DMS 273 treated with DMSO at 0.1 percent for 48 hours (cell line): ENCODE measurements at regions not wholly inside any gene's neighbourhood (a gene's known extent, or its start where the extent isn't known, plus 50 kb on each side); places are given as distances from the start of the nearest gene placed in this dataset.
A peak's percentile ranks its signal among the peaks of the same experiment; 100 is the strongest.
"Not testable (repeated sequence)": the region's sequence is repeated elsewhere in the genome, so short reads cannot be mapped to it uniquely, and the experiment has no call there.

ENCODE experiments used
- DNase-seq: peaks from one replicate; lab custom pipeline; 2025; lab: John Stamatoyannopoulos, UW

GRCh38 chr13:56501750-56502149 lies 639.0 kb upstream of the PRR20A start:
- DNase-seq: no peak

DNA sequence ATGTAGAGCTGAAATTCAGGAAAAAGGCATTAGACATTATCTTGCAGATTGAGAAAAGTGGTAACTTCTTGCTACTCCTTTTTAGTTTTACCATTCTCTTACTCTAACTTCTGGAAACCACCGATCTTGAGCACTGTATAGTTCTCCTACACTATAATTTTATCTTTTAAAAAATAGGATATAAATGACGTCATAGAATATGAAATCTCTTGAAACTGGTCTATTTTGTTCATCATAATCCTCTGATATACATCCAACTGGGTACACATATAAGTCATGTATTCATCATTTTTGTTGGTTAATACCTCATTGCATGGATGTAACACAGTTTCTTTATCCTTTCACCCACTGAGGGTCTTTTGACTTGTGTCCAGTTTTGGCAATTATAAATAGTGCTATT lies 629.9 kb upstream of the PRR20A start:
- no peak for DNase-seq

- not testable (repeated sequence) for DNase-seq
Measured at GRCh38 chr13:56512336-56512735, 628.4 kb upstream of the PRR20A start.

GRCh38 chr13:56515441-56515840 lies 625.3 kb upstream of the PRR20A start:
- DNase-seq: no peak

GRCh38 chr13:56528040-56528790 lies 612.5 kb upstream of the PRR20A start:
- DNase-seq: no peak

- DNase-seq: no peak
Measured at GRCh38 chr13:56530096-56530495, 610.6 kb upstream of the PRR20A start.

GRCh38 chr13:56547921-56548320 lies 592.8 kb upstream of the PRR20A start:
- not testable (repeated sequence) for DNase-seq

- DNase-seq: no peak
Measured at GRCh38 chr13:56558698-56559320, 581.9 kb upstream of the PRR20A start.

DNA sequence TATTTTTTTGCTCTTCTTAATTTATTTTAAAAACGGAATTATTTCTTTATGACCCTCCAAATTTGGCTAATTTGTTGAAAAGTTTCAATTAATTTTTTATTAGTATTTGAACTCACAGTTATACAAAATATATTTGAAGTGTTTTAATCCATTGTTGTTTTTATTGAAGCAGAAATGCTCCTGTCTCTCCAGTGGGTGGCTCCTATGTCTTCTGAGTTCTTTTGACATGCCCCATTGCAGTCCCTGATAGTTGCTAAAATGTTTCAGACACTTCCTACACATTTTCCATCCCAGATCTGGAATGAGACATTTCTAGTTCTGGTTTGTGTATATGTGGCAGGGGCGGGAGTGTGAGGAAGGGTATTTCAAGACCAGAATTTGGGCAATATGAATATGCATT lies 579.4 kb upstream of the PRR20A start:
- DNase-seq: no peak

DNA sequence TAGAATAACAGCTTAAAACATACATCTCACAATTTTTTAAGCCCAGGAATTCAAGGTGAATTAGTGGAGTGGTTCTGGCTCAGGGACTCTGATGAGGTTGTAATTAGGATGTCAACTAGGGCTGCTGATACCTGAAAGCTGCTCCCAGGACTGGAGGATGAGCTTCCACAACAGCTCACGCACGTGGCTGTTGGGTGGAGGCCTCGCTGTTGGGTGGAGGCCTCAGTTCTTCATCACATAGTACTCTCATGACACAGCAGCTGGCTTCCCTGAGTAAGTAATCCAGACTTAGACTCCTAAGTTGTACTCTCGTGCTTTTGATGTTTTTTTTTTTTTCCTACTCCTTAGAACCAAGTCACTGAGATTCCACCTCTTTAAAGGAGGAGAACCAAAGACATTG lies 577.1 kb upstream of the PRR20A start:
- DNase-seq: no peak

- peak; percentile 4 for DNase-seq
Measured at GRCh38 chr13:56586976-56587375, 553.7 kb upstream of the PRR20A start.

DNA sequence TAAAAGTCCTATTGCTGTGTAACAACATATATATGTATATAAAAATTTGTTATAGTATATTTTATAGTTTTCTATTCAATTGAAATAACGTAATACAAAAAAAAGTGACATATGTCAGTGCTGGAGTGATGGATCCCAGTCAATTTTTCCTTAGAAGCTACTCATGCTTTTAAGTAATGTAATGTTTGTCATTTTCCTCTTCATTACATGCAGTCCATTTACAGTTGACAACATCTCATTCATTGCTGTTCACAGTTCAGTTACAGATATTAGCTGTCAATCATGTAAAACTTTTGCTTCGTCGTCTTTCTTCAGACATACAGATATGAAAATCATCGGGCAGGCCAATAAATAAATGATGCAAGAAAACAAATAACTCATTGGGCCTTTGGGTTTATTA lies 525.1 kb upstream of the PRR20A start:
- no peak for DNase-seq

DNA sequence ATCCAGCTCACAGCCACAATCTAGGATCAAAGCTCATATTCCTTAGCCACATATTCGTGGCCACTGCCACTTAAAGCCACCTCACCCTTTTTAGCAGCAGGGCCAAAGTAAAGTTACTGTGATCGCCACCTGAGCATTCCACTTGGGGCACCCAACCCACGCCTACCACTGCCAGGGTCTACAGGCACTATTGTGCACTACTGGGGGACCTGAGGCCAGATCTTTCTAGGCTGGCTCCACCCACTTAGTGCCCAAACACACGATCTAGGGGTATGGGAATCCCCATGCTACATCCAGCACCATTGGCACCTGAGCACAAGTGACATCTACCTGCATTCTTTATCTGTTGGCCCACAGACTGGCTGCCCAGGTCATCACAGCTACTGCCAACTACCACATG lies 517.9 kb upstream of the PRR20A start:
- DNase-seq: no peak

DNA sequence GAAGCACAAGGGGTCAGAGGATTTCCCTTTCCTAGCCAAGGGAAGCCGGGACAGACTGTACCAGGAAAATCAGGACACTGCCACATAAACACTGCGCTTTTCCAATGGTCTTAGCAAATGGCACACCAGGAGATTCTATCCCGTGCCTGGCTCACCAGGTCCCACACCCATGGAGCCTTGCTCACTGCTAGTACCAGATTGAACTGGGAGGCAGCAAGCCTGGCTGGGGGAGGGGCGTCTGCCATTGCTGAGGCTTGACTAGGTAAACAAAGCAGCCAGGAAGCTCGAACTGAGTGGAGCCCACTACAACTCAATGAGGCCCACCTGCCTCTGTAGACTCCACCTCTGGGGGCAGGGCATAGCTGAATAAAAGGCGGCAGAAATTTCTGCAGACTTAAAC lies 511.8 kb upstream of the PRR20A start:
- not testable (repeated sequence) for DNase-seq

GRCh38 chr13:56631060-56631459 lies 509.7 kb upstream of the PRR20A start:
- DNase-seq: not testable (repeated sequence)

DNA sequence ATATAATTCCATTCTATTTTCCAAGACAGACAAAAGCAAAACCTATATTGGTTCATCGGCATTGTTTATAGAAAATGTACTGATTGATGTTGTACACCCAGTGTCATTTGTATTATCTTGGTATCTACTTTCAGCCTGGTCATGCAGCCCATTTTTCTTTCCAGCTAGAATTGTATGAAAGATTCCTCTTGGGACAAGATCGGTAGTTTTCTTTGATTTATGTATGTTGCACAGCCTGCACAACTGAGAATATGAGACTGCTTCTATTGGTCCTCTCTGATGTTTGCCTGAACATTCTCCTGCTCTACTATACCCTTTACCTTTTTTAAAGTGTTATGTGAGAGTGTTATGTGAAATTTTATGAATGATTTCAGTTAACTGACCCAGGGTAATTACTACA lies 487.7 kb upstream of the PRR20A start:
- no peak for DNase-seq

DNA sequence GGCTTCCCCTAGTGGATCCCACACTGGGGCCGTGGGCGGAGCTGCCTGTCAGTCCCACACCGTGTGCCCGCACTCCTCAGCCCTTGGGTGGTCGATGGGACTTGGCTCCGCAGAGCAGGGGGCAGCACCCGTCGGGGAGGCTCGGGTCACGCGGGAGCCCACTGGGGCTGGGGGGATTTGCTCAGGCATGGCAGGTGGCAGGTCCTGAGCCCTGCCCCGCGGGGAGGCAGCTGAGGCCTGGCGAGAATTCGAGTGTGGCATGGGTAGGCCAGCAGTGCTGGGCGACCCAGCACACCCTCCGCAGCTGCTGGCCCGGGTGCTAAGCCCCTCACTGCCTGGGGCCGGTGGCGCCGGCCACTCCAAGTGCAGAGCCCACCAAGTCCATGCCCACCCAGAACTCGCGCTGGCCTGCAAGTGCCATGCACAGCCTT lies 481.7 kb upstream of the PRR20A start:
- DNase-seq: no peak

DNA sequence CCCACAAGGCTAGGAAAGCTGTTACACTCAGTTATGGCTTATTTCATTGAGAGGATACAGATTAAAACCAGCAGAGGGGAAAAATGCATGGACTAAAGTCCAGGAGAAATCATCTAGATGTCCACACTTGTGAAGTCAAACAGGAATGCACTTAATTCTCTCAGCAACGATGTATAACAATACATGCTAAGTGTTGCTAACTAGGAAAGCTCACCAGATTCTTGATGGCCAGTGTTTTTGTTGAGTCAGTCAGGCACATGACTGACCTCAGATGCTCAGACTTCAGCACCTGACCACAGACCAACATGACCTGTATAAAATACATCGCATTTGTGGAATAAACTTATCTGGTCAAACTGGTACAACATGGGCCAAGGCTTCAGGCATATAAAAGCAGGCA lies 470.2 kb upstream of the PRR20A start:
- DNase-seq: no peak

GRCh38 chr13:56681404-56681803 lies 459.3 kb upstream of the PRR20A start:
- no peak for DNase-seq

DNA sequence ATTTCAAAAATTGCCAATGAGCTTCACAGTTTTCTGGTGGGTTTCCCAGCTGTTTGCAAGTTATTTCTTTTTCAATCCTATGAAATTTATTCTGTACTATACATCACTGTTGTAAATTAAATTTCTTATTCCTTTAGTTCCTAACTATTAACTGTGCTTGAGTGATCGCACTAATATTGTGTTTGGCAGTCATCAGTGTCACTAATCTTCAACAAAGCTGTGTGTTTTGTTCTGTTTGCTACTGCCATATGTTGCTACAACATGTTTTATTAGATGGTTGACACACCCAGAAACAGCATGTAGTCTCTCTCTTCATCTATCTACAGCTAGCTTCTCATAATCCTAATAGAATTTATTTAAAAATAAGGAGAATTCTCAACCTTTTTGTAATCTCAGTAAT lies 453.6 kb upstream of the PRR20A start:
- DNase-seq: peak; percentile 55

GRCh38 chr13:56697011-56697410 lies 443.7 kb upstream of the PRR20A start:
- DNase-seq: no peak

DNA sequence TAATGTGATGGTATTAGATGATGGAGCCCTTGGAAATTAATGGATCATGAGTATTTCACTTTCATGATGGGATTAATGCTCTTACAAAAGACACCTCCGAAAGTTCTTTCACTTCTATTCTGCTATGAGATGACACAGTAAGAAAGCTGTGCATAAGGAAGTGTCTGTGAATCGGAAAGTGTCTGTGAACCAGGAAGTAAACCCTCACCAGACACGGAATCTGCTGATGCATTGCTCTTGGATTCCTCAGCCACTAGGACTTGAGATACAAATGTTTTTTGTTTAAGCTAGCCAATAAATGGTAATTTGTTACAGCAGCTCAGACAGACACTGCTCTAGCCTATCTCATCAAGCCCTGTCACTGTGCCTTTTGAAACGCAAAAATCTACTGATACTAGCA lies 440.4 kb upstream of the PRR20A start:
- DNase-seq: no peak

GRCh38 chr13:56706485-56706884 lies 434.2 kb upstream of the PRR20A start:
- no peak for DNase-seq

GRCh38 chr13:56713656-56714055 lies 427.1 kb upstream of the PRR20A start:
- no peak for DNase-seq
